A549 (cell line): ENCODE measurements at regions not wholly inside any gene's neighbourhood (a gene's known extent, or its start where the extent isn't known, plus 50 kb on each side); places are given as distances from the start of the nearest gene placed in this dataset.

Source experiments
- ATAC-seq, 2 experiments: fragments of 200-7000 bp in 1 of 2; fragments of >200 bp in 1 of 2; cut with Nextera tagmentation in 1 of 2; cut with Tn5 transposase in 1 of 2; 3 replicates each; pipeline versions ENCODE4 v1.8.0 to v1.9.1; 2018 to 2020; ENCODE audit warnings: mild to moderate bottlenecking in 1 of 2, moderate library complexity in 1 of 2
- CTCF ChIA-PET: fragments of 300-600 bp; sonication (Branson Sonifier 250); formaldehyde crosslinking; extraction: SDS; loops from one replicate; lab custom pipeline; 2021; ENCODE audit warnings: antibody characterized with exemption, inconsistent platforms; lab: Yijun Ruan, JAX
- POLR2A ChIA-PET: fragments of 350-600 bp; formaldehyde crosslinking; extraction: SDS; loops from one replicate; lab custom pipeline; 2021; ENCODE audit warnings: antibody characterized with exemption, inconsistent platforms; lab: Yijun Ruan, JAX
- DNase-seq, 2 experiments: peaks; one replicate each; pipeline versions ENCODE4 v3.0.0 to v3.0.0-alpha.2; 2011 to 2016; ENCODE audit warnings: low read depth in 1 of 2, low spot score in 1 of 2
- FAIRE-seq: peaks from 2 replicates; lab custom pipeline; 2011; peaks lifted over from hg19 to GRCh38; lab: Jason Lieb, UNC
- H3K27ac ChIP-seq, 2 experiments: fragments of >200 bp; sonication (Bioruptor Twin); formaldehyde crosslinking; 3 replicates each; pipeline ENCODE4 v1.5.1; 2016 to 2017
- H3K4me1 ChIP-seq: fragments of >200 bp; sonication (Bioruptor Twin); formaldehyde crosslinking; 3 replicates; pipeline ENCODE4 v1.6.1; 2016
- H3K4me2 ChIP-seq: fragments of >200 bp; sonication (Bioruptor Twin); formaldehyde crosslinking; 3 replicates; pipeline ENCODE4 v1.6.1; 2016
- H3K4me3 ChIP-seq: fragments of >200 bp; sonication (Bioruptor Twin); formaldehyde crosslinking; 3 replicates; pipeline ENCODE4 v1.5.1; 2016
- H3K9me3 ChIP-seq: fragments of >200 bp; sonication (Bioruptor Twin); formaldehyde crosslinking; 3 replicates; pipeline ENCODE4 v1.6.1; 2016
- BHLHE40 ChIP-seq: IDR thresholded peaks from 2 replicates; pipeline ENCODE4 v1.6.1; 2012; ENCODE audit warnings: low read depth, low read length, inconsistent platforms
- CBX8 ChIP-seq: fragments of 200-600 bp; sonication (generic); IDR thresholded peaks from 2 replicates; pipeline ENCODE4 v1.6.1; 2016
- CEBPB ChIP-seq, 2 experiments: fragments of >200 bp in 1 of 2; sonication (Bioruptor Twin) in 1 of 2; formaldehyde crosslinking in 1 of 2; IDR thresholded peaks; 2 replicates each; pipeline ENCODE4 v1.6.1; 2012 to 2016
- GATA3 ChIP-seq: IDR thresholded peaks from 2 replicates; pipeline ENCODE4 v1.6.1; 2012; ENCODE audit warnings: borderline replicate concordance
- HDAC2 ChIP-seq: fragments of 200-600 bp; sonication (generic); IDR thresholded peaks from 2 replicates; pipeline ENCODE4 v1.6.1; 2016
- HEYL ChIP-seq: fragments of 250-450 bp; sonication (Bioruptor Pico); IDR thresholded peaks from 2 replicates; pipeline ENCODE4 v1.8.0; 2021; ENCODE audit warnings: mild to moderate bottlenecking, moderate library complexity
- HOXA7 ChIP-seq: fragments of 250-450 bp; sonication (Bioruptor Pico); IDR thresholded peaks from 2 replicates; pipeline ENCODE4 v1.5.0; 2020; ENCODE audit warnings: mild to moderate bottlenecking, moderate library complexity
- HOXB13 ChIP-seq: fragments of 250-450 bp; sonication (Bioruptor Pico); IDR thresholded peaks from 2 replicates; pipeline ENCODE4 v1.5.0; 2020; ENCODE audit warnings: low read depth, mild to moderate bottlenecking, moderate library complexity
- HOXB5 ChIP-seq: fragments of 250-450 bp; sonication (Bioruptor Pico); IDR thresholded peaks from 2 replicates; pipeline ENCODE4 v1.5.0; 2020; ENCODE audit warnings: mild to moderate bottlenecking, moderate library complexity
- KDM1A ChIP-seq: fragments of 200-600 bp; sonication (generic); IDR thresholded peaks from 2 replicates; pipeline ENCODE4 v1.6.1; 2016; ENCODE audit warnings: low read depth, mild to moderate bottlenecking
- KDM5A ChIP-seq: fragments of 200-600 bp; sonication (generic); IDR thresholded peaks from 2 replicates; pipeline ENCODE4 v1.6.1; 2016; ENCODE audit warnings: antibody characterized with exemption, mild to moderate bottlenecking
- MYC ChIP-seq: IDR thresholded peaks from 2 replicates; pipeline ENCODE4 v1.6.1; 2012; ENCODE audit warnings: mild to moderate bottlenecking, inconsistent platforms, low read length, improper control_type of control experiment, borderline replicate concordance
- NPAS2 ChIP-seq: fragments of 250-450 bp; sonication (Bioruptor Pico); IDR thresholded peaks from 2 replicates; pipeline ENCODE4 v1.8.0; 2022; ENCODE audit warnings: mild to moderate bottlenecking, moderate library complexity, borderline replicate concordance
- RAD21 ChIP-seq, 2 experiments: fragments of >200 bp in 1 of 2; sonication (Bioruptor Twin) in 1 of 2; formaldehyde crosslinking in 1 of 2; IDR thresholded peaks in 1 of 2; conservative IDR thresholded peaks in 1 of 2; 2 replicates in 1 of 2; 3 replicates in 1 of 2; pipeline ENCODE4 v1.6.1; 2012 to 2018; ENCODE audit warnings: inconsistent platforms in 1 of 2
- RFX5 ChIP-seq: fragments of 450-650 bp; IDR thresholded peaks from 2 replicates; pipeline ENCODE4 v1.7.1; 2014; ENCODE audit warnings: antibody characterized with exemption, mild to moderate bottlenecking, moderate library complexity
- SMC3 ChIP-seq: fragments of >200 bp; sonication (Bioruptor Twin); formaldehyde crosslinking; IDR thresholded peaks from 3 replicates; pipeline ENCODE4 v1.6.1; 2018; ENCODE audit warnings: inconsistent platforms
- TFCP2L1 ChIP-seq: fragments of 250-450 bp; sonication (Bioruptor Pico); IDR thresholded peaks from 2 replicates; pipeline ENCODE4 v1.5.0; 2021; ENCODE audit warnings: mild to moderate bottlenecking
- TP53 ChIP-seq: fragments of 250-450 bp; sonication (Bioruptor Pico); IDR thresholded peaks from 2 replicates; pipeline ENCODE4 v1.5.0; 2021; ENCODE audit warnings: mild to moderate bottlenecking, moderate library complexity
- ZC3H11A ChIP-seq: fragments of 450-650 bp; IDR thresholded peaks from 2 replicates; pipeline ENCODE4 v1.6.1; 2014; ENCODE audit warnings: antibody characterized with exemption, mild to moderate bottlenecking
- ZFP36 ChIP-seq: fragments of 450-650 bp; IDR thresholded peaks from 2 replicates; pipeline ENCODE4 v1.6.1; 2014; ENCODE audit warnings: borderline replicate concordance; ENCODE audit not compliant: partially characterized antibody
- ZNF302 ChIP-seq: fragments of 250-450 bp; sonication (Bioruptor Pico); IDR thresholded peaks from 2 replicates; pipeline ENCODE4 v1.9.0; 2021; ENCODE audit warnings: inconsistent platforms, mild to moderate bottlenecking, moderate library complexity
- WGBS: methylation state at CpG from one replicate; pipeline ENCODE4 v1.1.6; 2017; ENCODE audit errors: missing lambda C conversion rate; 5-methylcytosine and 5-hydroxymethylcytosine counted together
- TF ChIP-seq, protein P1 (sequence below): fragments of >200 bp; sonication (Bioruptor Twin); formaldehyde crosslinking; IDR thresholded peaks from 3 replicates; pipeline ENCODE4 v1.5.1; 2016
- TF ChIP-seq, protein P2 (sequence below): fragments of 450-650 bp; IDR thresholded peaks from 2 replicates; pipeline ENCODE4 v1.6.1; 2014; ENCODE audit warnings: antibody characterized with exemption
- TF ChIP-seq, protein P3 (sequence below): fragments of >200 bp; sonication (Bioruptor Twin); formaldehyde crosslinking; IDR thresholded peaks from 2 replicates; pipeline ENCODE4 v1.6.1; 2016
- TF ChIP-seq, protein P4 (sequence below): fragments of 200-600 bp; sonication (generic); IDR thresholded peaks from 2 replicates; pipeline ENCODE4 v1.6.1; 2016; ENCODE audit warnings: antibody characterized with exemption, mild to moderate bottlenecking, moderate library complexity

DNA sequence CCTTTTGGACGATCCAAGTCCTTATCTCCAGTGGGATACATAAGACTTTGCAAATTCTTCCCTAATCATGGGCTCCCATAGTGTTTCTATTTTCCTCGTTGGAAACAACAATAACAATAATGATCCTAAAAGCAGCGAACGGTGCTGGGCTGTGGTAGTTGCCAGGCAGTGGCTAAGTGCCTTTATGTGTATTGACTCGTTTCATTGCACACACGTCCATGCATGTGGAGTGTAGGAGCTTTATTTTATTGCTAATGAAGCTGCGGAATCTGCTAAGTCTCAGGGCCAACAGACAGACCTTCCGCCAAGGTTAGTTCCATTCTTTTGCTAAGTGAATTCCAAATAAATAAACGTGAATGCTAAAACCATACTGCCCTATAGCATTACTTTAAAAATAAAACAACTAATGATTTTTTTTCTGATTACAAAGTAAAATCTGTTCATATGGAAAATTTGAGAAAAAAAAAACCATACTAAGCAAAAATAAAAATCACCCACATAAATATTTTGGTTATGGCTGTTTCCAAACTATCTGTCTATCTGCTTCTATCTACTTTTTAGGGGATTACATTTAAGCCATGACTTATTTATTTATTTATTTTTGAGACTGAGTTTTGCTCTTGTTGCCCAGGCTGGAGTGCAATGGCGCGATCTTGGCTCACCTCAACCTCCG, 297.9 kb downstream of the BMP7 start:
- DNase-seq (no peak), FAIRE-seq (no peak), ATAC-seq (no peak)
- no peaks in the 10 kb centered on the region for H3K4me1 ChIP-seq
- no peak overlapping the region for H3K27ac ChIP-seq
- no peaks in the 10 kb centered on the region for H3K9me3 ChIP-seq
- WGBS, result 78% methylated on average over 12 of the region's 12 CpGs
- ChIA-PET POLR2A (no interaction called here), CTCF (interaction anchor here (1.7 kb wide), 1 partner anchor 418 kb away, joined by 10 read pairs; no protein-coding TSS in a partner anchor)
- TF ChIP-seq ZC3H11A, result no peak
- no peak for TF ChIP-seq HDAC2
- no peak for TF ChIP-seq RFX5
- TF ChIP-seq KDM5A, result no peak
- TF ChIP-seq KDM1A, result no peak
- H3K4me3 ChIP-seq, result no peak overlapping the region
- no peak overlapping the region for H3K4me2 ChIP-seq

DNA sequence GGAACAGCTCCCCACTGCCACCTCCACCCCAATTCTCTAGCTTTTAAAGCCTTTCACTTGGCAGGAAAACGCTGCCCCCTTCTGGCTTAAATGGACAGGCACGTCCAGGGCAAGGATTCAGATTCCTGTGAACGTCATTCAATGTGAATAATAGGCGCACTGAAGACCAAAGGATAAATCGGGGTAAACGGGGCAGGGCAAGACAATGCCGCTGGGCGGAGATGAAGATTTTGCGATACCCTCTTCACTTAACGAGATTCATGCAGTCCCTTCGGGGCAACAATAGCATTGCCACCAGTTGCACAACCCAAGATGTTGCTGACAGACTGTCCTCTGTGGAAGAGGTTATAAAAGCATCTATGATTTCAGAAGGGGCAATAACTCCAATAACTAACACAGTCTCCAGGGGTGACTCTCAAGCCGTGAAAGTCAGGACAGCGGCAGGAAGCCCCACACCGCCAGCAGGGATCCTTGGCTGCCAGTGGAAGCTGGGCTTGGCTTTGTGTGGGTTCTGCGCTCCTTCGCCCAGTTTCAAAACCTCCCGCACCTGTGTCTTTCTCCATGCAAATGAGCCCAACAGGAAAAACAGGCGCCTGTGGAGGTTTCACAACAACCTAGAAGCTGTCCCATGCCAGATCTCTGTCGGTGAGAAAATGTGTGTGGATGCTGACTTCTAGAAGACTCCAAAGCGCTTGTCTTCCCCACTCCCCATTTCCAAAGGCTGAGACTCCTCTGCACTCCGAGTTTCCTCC, 291.8 kb downstream of the BMP7 start:
- FAIRE-seq, result peak; percentile 13
- ATAC-seq, result peak; percentile 87 to 91
- peaks cover 12% of the 10 kb centered on the region for H3K4me1 ChIP-seq
- POLR2A ChIA-PET, result interaction anchor here (0.7 to 1.0 kb wide), 2 partner anchors 344 to 424 kb away, joined by 3 to 5 read pairs; no protein-coding TSS in a partner anchor
- TF ChIP-seq, protein P1, sequence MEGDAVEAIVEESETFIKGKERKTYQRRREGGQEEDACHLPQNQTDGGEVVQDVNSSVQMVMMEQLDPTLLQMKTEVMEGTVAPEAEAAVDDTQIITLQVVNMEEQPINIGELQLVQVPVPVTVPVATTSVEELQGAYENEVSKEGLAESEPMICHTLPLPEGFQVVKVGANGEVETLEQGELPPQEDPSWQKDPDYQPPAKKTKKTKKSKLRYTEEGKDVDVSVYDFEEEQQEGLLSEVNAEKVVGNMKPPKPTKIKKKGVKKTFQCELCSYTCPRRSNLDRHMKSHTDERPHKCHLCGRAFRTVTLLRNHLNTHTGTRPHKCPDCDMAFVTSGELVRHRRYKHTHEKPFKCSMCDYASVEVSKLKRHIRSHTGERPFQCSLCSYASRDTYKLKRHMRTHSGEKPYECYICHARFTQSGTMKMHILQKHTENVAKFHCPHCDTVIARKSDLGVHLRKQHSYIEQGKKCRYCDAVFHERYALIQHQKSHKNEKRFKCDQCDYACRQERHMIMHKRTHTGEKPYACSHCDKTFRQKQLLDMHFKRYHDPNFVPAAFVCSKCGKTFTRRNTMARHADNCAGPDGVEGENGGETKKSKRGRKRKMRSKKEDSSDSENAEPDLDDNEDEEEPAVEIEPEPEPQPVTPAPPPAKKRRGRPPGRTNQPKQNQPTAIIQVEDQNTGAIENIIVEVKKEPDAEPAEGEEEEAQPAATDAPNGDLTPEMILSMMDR, result peak; percentile 88
- TF ChIP-seq RAD21 (conservative IDR thresholded peaks at IDR 0.05 in 1 of 2, IDR thresholded peaks at IDR 0.05 in 1 of 2) (peak; percentile 95 to 98), CEBPB (IDR thresholded peaks at IDR 0.05) (peak in 1 of 2 experiments; percentile 36; a peak in 1 of 4 replicates), SMC3 (peak; percentile 97)
- TF ChIP-seq, protein P2, sequence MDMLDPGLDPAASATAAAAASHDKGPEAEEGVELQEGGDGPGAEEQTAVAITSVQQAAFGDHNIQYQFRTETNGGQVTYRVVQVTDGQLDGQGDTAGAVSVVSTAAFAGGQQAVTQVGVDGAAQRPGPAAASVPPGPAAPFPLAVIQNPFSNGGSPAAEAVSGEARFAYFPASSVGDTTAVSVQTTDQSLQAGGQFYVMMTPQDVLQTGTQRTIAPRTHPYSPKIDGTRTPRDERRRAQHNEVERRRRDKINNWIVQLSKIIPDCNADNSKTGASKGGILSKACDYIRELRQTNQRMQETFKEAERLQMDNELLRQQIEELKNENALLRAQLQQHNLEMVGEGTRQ, result no peak
- CTCF ChIA-PET, result interaction anchor here (0.6 to 13.3 kb wide), 64 partner anchors 9 to 426 kb away, joined by 3 to 121 read pairs (median 4); partner anchors contain the start of gene TFAP2C
- H3K9me3 ChIP-seq, result no peaks in the 10 kb centered on the region
- H3K4me3 ChIP-seq, result no peak overlapping the region
- peak overlapping the region; percentile 47 to 66; a peak in 4 of 6 replicates for H3K27ac ChIP-seq
- H3K4me2 ChIP-seq, result peak overlapping the region; percentile 61
- peak; percentile 64 to 81 for DNase-seq
- 29% methylated on average over 21 of the region's 21 CpGs for WGBS

DNA sequence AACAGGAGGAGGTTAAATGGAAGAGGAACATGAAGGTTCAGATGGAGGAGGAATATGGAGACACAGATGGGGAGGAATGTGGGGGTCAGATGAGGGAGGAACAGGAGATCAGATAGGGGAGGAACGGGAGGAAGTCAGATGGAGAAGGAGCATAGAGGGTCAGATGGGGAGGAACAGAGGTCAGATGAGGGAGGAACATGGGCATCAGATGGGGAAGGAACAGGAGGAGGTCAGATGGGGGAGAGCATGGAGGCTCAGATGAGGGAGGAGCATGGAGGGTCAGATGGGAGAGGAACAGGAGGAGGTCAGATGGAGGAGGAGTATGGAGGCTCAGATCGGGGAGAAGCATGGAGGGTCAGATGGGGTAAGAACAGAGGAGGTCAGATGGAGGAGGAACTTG, 290.6 kb downstream of the BMP7 start:
- H3K4me3 ChIP-seq, result no peak overlapping the region
- DNase-seq, result no peak
- H3K4me2 ChIP-seq, result no peak overlapping the region
- no peak for FAIRE-seq
- no peak for ATAC-seq
- no peak overlapping the region for H3K27ac ChIP-seq
- H3K4me1 ChIP-seq, result peaks cover 12% of the 10 kb centered on the region
- ChIA-PET CTCF (interaction anchor here (1.9 to 13.3 kb wide), 4 partner anchors 40 to 427 kb away, joined by 6 to 121 read pairs (median 52); partner anchors contain the start of gene TFAP2C), POLR2A (no interaction called here)
- no peaks in the 10 kb centered on the region for H3K9me3 ChIP-seq
- WGBS, result 87% methylated on average over 2 of the region's 2 CpGs
- no peak for TF ChIP-seq TFCP2L1 (CRISPR knock-in tag)
- no peak for TF ChIP-seq TP53 (CRISPR knock-in tag)
- TF ChIP-seq, protein P3, sequence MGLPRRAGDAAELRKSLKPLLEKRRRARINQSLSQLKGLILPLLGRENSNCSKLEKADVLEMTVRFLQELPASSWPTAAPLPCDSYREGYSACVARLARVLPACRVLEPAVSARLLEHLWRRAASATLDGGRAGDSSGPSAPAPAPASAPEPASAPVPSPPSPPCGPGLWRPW, result no peak
- no peak for TF ChIP-seq CEBPB (IDR thresholded peaks at IDR 0.05)
- TF ChIP-seq GATA3, result no peak
- TF ChIP-seq BHLHE40, result no peak
- no peak for TF ChIP-seq HOXB13
- TF ChIP-seq NPAS2 (CRISPR knock-in tag), result no peak
- TF ChIP-seq SMC3, result no peak
- no peak for TF ChIP-seq ZNF302 (CRISPR knock-in tag)
- TF ChIP-seq, protein P4, sequence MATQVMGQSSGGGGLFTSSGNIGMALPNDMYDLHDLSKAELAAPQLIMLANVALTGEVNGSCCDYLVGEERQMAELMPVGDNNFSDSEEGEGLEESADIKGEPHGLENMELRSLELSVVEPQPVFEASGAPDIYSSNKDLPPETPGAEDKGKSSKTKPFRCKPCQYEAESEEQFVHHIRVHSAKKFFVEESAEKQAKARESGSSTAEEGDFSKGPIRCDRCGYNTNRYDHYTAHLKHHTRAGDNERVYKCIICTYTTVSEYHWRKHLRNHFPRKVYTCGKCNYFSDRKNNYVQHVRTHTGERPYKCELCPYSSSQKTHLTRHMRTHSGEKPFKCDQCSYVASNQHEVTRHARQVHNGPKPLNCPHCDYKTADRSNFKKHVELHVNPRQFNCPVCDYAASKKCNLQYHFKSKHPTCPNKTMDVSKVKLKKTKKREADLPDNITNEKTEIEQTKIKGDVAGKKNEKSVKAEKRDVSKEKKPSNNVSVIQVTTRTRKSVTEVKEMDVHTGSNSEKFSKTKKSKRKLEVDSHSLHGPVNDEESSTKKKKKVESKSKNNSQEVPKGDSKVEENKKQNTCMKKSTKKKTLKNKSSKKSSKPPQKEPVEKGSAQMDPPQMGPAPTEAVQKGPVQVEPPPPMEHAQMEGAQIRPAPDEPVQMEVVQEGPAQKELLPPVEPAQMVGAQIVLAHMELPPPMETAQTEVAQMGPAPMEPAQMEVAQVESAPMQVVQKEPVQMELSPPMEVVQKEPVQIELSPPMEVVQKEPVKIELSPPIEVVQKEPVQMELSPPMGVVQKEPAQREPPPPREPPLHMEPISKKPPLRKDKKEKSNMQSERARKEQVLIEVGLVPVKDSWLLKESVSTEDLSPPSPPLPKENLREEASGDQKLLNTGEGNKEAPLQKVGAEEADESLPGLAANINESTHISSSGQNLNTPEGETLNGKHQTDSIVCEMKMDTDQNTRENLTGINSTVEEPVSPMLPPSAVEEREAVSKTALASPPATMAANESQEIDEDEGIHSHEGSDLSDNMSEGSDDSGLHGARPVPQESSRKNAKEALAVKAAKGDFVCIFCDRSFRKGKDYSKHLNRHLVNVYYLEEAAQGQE, result no peak
- no peak for TF ChIP-seq HOXB5 (CRISPR knock-in tag)
- TF ChIP-seq ZFP36, result no peak
- TF ChIP-seq HEYL (CRISPR knock-in tag), result no peak
- no peak for TF ChIP-seq HOXA7 (CRISPR knock-in tag)
- TF ChIP-seq MYC, result no peak
- TF ChIP-seq CBX8, result no peak
